Activated CD4-positive, alpha-beta T cell treated with anti-CD3 and anti-CD28 coated beads, Interleukin-2, Interleukin-6, amounts not matched to agents 100 ng/mL and 50 ng/mL, durations not matched to agents 16 hours and 8 hours (primary cell): ENCODE measurements at regions not wholly inside any gene's neighbourhood (a gene's known extent, or its start where the extent isn't known, plus 50 kb on each side); places are given as distances from the start of the nearest gene placed in this dataset.

Experiments
- DNase-seq: peaks from one replicate; pipeline ENCODE4 v3.0.0-alpha.2; 2020

DNA sequence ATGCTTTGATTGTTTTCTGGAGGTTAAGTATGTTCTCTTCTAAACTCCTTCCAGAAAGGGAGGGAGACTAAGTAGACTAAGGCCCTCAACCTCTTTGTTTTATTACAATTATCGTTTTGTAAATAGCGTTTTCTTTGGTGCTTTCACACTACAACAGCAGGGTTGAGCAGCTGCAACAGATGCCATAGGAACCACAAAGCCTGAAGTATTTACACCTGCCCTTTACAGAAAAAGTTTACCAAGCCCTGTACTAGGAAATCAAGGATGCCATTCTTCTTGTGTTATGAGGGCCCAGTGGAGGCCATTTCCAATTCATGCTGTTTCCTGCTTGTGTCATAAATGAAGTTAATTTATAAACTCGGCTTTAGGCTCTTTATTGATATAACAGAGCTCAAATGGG, 914.8 kb downstream of the DCDC2C start:
- DNase-seq: no peak

DNA sequence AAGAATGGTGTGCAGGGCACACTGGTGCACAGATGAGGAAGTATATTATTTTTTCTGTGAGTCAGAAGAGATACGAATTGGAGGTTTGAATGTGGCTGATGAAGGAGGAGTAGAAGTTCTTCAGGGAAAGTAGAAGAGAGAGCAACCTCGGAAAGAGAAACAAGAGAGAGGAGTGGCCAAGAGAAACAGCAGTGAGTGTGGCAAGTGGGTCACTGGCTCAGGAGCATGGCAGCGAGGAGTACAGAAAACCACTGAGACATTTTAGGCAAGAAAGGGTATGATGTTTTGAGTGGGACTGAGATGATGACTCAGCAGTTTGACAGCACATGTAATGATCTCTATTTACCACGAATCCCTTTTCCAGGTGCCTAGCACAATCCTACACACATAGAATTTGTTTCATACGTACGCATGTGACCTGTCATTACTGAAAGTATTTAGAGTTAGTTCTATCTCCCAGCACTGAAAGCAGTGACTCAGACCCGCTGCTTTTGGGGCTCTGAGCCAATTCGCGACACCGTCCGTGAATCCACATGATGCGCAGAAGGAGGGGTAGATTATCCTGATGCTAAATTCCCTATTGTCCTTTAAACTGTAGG, 915.4 kb downstream of the DCDC2C start:
- DNase-seq: no peak

DNA sequence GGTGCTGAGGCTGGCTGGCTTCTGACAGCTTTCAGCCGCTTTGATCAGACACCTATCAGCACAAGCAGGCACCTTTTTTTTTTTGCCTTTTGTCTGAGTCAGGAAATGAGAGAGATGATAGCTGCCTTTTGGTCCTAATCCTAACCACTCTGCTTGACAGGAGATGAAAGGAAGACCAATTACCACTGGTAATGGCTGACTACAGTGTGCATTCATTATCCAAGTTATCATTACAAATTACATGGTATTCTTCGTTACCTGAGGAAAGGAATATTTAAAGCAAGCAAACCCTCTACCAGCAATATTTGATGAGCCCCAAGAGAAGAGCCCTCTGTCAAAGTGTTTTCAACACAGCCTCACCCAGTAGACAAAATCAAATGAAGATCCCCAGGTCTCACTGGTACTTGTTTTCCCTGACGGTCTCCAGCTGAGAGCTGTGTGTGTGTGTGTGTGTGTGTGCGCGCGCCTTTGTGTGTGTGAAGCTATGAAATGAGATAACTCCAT, 925.7 kb downstream of the DCDC2C start:
- no peak for DNase-seq

DNA sequence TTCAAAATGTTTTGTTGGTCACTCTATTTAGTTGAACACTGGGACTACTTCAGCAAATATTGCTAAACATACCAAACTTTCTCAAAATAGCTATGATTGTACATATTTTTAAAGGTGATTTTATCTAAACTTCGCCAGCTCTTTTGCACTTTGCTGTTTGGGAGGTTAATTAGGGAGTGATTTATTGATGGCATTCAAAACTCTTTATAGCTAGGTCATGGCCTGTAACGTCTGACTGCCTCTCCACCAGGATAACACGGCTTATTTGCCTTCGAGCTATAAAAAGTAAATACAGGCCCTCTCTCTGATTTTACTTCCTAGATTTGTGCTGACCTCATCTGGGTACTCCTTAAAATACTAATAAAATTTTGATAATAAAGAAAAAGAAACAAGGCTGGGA, 931.9 kb downstream of the DCDC2C start:
- DNase-seq: no peak

DNA sequence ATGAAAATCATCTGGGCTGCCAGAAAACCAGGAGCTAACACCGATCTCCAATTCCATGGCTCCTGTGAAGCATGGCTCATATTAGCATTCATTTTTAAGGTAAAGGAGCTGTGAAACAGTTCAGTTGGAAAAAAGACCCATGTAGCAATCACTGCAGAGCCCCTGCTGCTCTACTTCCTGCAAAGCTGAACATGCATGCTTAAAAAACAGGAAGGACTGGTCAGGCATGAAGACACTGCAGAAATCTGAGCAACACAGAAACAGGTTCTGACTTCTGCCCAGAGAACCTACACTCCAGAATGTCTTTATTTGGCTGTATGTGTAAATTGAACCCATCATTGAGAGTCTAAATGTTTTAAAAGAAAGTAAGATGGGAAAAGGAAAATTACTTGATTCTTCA, 950.6 kb downstream of the DCDC2C start:
- DNase-seq: no peak

DNA sequence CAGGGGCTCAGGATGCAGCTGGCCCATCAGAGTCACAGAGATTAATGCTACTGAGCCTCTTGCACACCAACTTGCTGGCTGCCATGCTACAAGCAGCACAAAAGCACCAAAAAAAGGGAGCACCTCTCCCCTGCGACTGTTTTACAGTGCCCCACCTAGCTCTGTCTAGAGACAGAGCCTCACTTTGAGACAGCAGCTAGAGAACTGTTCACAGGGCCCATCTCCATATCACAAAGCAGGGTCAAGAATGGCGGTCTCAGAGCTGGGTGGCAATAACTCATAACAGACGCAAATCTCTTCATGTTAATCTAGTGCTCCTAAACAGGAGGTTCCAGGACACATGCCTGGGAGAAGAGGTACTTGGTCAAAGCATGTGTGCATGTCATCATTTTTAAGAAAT, 953.0 kb downstream of the DCDC2C start:
- DNase-seq: no peak

DNA sequence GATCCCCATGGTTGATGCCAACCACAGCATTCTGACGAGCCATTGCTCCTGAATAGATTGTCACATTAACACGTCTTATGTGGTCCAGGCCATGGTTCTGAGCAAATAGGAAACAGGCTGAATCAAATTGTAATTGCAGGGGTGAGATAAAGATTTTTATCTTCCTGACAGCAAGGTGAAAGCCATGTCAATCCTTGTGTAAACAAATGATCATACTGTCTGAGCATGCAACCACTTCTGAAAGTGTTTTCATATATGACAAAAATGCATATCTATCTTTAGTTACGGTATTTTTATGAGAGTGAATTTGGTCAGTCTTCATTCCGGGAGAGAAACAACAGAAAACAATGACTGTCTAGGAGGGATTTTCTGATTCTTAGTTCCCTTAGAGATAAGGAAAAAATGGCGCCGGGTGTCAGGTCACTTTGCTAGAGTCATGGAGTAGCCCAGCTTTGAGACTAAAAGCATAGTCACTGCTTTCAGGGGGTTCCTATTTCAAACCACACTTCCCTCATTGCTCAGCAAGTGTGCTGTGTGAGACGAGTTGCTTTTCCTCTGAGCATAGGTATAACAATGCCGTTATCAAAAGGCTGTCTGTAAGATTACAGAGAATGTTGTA, 958.9 kb downstream of the DCDC2C start:
- no peak for DNase-seq

DNA sequence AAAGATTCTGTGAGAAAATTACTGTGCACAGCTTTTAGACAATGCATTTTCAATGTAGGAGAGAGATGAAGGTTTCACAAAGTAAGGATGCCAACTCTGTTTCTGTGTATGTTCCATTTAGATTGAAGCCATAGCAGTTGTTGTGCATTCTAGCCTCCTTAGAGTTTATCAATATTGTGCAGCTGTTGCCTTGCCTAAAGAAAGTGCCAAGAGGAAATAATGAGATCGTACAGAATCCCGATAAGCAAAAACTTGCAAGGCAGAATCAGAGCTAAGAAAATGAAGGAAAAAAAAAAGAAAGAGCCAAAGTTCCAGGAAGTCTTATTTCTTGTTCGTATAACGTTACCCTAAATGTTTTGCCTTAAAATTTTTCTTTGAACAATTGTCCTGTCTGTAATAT, 965.0 kb downstream of the DCDC2C start:
- DNase-seq: no peak

DNA sequence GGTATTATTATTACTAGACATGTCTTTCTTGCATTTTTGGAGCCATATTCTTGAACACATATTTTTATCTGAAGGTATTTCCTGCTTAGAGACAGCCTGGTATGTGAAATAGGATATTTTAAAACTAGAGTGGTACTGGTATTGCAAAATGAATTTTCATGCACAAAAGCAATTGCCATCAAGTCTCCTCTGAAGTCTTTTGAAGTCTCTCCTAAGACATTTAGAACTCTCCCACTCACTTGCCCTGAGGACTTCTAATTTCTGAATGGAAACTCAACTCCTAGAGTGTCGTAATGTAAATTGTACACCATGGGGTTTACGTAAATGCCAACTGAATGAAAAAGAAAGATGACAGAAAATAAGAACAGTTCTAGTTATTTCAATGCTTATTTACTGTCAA, 967.0 kb downstream of the DCDC2C start:
- DNase-seq: no peak

DNA sequence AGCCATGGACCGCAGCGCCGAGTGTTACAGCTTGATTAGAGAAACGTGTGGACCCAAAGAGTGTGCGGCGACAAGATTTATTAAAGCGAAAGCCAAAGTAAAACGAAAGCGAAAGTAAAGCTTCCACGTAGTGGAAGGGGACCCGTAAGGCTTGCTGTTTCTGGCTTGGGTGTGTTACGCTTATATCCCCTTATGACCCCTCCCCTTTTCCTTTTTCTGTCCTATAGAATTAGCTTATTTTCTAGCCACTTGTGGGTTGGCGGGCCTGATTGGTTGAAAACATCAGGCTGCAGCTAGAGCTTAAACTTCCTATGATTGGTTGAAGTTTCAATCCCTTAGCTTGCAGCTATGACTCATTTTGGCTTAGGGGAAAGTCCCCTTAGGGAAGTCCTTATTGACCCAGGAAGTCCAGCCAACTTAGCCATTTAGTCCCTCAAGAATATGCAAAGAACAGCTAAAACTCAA, 969.7 kb downstream of the DCDC2C start:
- no peak for DNase-seq

DNA sequence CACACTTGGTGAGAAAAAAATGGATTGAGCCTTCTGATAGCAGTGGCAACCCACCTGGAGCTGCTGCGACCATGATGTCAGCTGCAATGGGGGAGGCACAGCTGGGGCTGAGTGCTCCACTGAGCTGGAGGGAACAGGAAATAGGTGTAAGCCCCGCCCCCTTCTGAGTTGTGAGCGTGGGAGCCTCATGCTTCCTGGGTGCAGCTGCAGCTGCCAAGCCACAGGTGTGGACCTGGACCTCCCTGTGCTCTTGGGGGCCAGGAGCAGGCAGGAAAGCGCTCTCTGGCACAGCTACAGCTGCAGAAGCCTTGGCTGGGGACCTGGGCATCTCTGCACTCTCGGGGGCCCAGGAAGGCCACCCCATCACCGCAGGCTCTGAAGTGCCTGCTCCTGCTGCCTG, 970.6 kb downstream of the DCDC2C start:
- DNase-seq: no peak

DNA sequence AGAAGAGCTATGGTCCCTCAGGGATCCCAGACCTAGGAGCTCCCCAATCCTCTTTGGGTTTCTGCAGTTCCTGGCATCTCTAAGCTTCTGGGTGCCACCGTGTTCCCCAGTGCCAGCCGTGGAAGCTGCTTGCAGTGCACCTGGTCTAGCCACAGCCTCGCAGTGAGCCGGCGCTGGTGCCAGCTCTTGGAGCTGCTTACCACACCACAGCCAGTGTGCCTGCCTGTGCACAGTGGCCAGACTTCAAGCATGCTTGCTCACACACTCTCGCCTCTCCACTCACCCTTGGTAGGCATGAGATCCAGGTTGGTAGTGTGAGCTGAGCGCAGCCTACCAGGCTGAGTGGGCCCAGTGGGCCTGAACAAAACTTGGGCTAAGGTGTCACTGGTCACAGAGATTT, 971.9 kb downstream of the DCDC2C start:
- DNase-seq: no peak

DNA sequence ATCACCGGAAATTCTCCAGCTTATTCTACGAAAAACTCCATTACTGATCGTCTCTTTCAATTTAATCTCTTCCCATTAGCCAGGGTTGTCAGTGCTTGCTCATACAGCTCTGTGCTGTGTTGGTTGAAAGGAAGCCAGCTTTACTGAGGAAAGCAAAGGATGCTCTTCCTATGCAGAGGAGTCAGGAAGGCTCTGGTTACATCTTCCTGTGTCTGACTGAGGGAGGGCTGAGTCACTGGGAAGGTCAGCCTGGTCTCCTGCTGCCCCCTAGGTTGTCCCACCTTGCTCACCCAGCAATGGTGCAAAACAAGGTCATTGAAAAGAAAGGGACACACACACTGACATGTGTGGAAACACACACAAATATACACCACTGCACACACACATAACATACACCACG, 975.6 kb downstream of the DCDC2C start:
- no peak for DNase-seq

DNA sequence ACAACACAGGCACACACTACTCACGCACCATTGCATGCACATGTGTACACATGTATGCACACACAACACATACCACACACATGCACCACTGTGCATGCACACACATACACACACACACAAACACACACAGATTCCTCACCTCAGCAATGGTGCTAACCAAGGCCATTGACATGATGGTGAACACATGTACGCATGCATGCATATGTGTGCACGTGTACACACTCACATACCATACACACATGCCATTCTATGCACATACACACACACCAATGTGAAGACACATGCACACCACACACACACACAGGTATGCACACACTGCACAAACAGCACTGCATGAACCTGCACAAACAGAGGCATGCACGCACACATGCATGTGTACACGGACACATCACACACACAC, 976.0 kb downstream of the DCDC2C start:
- DNase-seq: no peak

DNA sequence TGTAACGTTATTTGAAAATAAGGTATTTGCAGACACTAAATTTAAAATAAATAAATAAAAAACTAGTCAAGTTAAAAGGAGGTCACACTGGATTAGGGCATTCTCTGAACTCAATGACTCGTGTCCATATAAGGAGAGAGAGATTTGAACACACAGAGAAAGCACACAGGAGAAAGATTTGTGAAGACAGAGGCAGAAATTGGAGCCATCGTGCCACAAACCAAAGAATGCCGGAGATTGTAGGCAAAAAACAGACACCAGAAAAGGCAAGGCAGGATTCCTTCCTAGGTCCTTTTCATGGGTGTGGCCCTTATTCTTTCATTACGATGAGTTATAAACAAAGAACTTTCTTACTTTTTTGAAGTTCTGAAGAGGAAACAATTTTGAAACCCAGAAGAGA, 981.5 kb downstream of the DCDC2C start:
- DNase-seq: no peak

DNA sequence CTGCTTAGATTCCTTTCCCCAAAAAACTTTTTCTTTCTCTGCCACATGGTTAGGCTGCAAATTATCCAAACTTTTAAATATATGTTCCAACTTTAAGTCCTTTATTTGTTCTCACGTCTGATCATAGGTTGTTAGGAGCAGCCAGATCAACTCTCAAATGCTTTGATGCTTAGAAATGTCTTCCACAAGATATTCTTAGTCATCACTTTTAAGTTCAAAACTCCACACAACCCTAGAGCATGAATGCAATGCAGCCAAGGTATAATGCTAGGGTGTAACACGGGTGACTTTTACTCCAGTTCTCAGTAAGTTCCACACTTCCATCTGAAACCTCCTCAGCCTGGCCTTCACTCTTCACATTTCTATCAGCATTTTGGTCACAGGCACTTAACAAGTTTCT, 987.5 kb downstream of the DCDC2C start:
- DNase-seq: no peak

DNA sequence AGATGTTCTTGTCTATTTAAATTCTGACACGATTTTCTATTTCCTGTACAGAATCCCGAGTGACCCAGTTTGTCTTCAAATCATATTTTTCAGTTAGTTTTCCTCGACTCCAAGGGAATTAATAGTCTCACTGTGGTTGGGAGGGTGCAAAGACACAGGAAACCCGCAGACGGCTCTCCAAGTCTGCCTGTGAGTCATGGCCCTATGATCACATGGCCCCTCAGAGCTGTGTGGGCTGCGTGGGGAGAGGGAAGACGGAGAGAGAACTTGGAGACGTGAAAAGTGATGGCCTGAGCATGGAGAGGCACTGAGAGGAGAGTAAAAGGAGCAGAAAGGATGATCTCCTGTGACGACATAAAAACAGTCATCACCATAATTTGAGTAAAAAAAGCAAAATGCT, 989.9 kb downstream of the DCDC2C start:
- DNase-seq: no peak

DNA sequence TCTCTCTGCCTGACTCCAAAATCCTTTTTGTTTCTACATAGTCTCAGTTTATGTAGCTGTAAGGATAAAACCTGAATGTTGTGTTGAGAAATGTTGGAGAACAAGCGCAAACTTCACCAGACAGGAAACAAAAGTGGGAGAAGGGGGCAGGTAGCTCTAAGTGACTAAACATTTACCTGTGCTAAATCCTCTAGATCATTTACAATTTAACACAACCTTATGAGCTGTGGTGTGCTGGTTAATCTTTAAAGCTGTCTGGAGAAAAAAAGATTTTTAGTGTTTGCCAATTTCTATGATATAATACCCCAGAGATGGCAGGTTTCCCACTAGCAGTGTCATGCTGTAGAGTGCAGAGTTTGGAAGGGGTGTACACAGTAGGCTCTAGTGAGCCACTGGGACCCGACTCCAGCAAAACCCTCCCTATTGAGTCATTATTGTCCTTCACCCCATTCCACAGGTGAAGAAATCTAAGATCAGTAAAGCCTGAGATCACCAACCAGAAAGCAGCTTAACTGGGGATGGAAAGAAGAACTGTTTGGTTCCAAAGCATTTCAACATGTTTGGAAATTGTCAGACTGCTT, 992.0 kb downstream of the DCDC2C start:
- no peak for DNase-seq

DNA sequence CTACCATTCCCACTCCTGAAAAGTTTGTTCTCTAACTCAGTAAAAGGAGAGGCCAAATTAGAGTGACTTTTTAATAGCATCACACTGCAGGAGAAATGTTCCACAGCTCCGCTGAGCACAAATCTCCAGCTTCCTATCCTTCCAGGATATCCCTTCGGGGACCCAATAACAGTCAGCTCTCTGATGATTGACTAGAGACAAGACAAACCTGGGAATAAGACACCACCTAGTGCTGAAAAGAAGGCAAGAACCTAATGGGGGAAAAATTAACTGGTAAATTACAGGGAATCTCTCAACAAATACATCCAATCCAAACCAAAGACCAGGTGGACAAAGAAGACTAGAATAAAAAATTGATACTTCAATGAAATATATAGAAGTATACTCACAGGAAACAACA, 977.1 kb upstream of the SOX11 start:
- DNase-seq: no peak

DNA sequence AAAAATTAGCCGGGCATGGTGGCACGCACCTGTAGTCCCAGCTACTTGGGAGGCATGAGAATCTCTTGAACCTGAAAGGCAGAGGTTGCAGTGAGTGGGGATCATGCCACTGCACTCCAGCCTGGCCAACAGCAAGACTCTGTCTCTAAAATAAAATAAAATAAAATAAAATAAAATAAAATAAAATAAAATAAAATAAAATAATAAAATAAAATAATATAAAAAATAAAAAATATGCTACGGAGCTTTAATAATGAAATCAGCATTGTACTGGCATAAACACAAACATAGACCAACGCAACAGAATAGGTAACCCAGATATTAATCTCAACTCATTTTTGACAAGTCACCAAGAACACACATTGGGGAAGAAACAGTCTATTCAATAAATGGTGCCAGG, 973.4 kb upstream of the SOX11 start:
- DNase-seq: no peak

DNA sequence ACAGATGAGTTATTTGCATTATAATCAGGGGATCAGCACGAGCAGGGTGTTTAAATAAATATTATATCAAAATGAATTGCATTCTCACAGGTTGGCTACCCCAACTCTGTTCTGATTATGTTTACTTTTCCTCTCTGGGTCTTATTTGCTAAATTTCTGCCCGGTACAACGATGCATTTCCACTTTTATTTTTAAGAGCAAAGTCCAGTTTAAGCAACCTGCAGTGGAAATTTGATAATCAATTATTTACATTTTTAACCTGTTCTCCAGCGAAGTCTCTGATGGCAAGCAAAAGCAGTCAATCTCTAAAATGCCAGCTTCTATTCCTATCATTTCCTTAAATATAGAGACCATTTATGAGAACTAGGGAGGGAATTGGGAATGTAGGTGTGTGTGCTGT, 966.6 kb upstream of the SOX11 start:
- DNase-seq: no peak

DNA sequence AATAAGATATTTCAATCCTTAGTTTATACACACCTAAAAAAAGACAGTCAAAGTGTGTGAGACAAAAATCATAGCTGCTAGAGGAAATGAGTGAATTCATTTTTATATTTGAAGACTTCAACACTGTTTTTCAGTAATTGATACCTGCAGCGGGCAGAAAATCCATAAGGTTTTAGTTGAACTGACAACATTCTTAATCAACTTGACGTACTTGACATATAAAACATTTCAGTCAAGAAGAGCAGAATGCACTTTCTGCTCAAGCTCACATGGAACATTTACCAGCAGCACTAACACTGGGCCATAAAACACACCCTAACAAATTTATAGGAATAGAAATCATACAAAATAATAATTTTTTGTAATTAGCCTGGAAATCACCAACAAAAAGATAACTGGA, 959.6 kb upstream of the SOX11 start:
- DNase-seq: no peak

DNA sequence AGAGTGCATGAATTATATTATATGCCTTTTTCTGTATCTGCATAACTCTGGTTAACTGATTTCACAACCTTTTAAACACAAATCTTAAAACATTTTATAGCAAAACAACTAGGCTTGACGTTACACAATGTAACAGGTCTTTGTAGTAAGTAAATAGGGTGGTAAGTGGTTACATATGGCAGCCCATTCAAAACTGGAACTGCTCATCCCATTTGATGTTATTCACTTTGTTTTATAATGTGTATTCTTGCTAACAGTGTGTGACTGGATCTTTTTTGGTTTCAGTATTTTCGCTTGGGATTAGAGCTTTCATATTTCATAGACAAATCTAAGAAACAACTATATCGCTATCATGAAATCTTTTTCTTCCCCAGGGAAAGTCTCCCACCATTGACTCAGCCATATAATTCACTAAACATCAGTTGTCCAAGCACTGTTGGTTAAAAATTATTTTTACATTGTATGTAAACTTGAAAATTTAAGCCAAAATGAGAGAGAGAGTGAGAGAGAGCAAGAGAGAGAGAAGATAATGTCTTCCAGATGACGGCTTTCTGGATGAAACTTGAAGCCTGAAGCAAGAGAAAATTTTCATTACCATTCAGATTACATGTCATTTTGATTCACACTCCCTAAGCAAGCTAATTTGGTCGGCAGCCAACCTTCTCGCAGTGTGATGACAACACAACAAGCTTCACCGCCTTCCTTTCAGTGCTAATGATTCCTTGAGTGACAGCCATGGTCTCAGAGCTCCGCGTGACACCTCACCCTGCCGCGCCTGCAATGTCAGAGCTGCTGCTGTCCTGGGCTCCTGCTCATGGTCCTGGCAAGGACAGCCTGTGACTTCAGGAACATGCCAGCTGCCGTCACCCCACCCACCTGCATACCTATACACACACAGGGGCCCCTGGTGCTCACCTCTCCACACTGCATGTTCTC, 946.9 kb upstream of the SOX11 start:
- no peak for DNase-seq

DNA sequence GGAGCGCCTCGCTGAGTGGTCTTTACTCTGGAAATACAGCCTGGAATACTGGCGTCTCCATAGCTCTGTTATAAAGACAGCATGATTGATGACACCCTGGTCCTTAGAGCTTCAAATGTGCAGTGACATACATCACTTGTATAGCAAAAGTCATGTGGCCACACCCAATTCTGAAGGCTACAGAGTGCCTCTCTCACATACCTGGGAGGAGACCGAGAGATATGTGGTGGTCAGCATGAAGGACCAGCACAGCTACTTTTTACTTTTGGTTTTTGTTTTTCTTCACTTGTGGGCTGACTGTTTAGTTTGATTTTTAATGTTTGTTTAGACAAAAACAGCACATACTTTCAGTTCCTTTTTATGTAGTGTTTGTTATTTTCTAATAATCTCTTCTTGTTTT, 938.5 kb upstream of the SOX11 start:
- DNase-seq: no peak
